SKM-1 (cell line): ENCODE measurements at regions not wholly inside any gene's neighbourhood (a gene's known extent, or its start where the extent isn't known, plus 50 kb on each side); places are given as distances from the start of the nearest gene placed in this dataset.

Experiments
- DNase-seq: peaks from one replicate; lab custom pipeline; 2025; ENCODE audit not compliant: unreplicated experiment; lab: John Stamatoyannopoulos, UW

DNA sequence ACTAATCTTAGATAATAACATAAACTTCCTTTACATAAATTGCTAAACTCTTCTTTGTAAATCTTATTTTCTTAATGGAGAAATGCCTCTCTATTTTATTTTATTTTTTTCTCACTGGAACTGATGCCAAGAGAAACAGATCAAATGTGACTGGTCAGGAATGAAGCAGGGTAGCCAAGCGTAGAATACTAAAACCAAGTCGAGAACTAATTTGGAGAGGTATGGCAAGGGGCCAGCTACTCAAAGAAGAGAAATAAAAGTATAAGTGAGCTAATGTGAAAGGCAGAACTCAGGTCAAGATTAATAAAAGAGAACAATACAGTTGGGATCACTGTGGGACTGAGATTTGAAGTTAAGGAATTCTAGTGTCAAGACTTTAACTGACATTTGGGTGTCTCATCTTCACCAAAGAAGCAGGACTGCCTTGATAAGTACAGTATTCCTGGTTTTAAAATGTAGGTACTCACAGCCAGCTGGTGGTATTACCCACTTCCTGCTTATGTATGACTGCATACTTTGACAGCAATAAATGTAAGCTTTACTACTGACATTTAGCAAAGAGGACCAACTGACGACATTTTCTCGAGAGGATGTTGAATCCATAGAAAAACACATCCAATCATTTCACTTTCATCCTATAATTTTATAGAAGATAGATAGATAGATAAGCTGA lies 1192.2 kb downstream of the EFNB2 start:
- no peak for DNase-seq

DNA sequence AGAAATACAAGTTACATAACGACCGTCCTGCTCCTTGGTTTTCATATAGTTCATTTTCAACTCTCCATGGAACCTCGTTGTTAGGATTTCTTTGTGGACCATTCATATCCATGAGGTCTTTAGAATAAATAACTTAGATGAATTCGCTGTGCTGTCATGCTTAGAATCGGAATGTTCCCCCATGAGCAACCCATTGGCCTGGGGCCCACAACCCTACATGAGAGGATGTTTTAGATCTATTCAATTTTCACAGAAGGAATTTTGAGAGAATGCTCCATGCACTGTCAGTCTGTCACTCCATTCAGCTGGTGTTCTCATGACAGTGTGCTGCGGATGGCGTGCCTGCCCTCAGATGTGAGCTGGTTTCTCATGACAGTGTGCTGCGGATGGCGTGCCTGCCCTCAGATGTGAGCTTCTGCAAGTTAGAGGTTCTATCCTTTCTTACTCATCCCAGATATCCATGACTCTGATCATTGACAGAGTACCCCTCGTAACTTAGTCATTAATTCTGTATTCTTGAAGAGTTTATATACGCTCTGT lies 1193.1 kb downstream of the EFNB2 start:
- DNase-seq: no peak

DNA sequence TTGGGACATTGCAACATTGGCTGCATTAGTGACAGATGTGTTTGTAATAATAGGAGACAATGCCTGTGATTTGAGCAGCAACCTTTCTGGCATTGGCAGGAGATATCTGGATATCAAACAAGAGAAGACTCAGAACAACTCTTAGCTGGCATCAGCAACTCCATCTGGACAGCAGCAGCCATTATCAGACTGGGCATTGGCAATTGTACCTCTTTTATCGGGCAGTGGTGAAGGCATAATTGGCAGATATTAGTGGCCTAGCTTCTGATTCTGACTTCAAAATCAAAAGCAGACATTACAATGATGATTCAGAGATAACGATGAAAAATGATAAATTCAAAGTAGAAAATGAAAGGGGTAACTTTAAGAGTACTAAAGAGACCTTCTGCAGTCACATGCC lies 1193.7 kb downstream of the EFNB2 start:
- no peak for DNase-seq

DNA sequence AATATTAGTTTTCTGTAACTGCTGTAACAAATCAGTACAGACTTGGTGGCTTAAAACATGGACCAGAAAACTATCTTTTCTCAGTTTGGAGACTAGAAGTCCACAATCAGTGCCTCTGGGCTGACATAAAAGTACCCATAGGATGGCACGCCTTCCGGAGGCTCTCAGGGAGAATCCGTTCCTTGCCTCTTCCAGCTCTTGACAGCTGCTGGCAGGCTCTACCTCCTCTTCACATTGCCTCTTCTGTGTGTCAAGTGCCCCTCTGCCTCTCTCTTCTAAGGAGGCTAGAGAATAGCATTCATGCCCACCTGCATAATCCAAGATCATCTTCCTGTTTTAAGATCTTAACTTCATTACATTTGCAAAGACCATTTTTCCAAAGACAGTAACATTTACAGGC lies 1194.2 kb downstream of the EFNB2 start:
- DNase-seq: no peak

DNA sequence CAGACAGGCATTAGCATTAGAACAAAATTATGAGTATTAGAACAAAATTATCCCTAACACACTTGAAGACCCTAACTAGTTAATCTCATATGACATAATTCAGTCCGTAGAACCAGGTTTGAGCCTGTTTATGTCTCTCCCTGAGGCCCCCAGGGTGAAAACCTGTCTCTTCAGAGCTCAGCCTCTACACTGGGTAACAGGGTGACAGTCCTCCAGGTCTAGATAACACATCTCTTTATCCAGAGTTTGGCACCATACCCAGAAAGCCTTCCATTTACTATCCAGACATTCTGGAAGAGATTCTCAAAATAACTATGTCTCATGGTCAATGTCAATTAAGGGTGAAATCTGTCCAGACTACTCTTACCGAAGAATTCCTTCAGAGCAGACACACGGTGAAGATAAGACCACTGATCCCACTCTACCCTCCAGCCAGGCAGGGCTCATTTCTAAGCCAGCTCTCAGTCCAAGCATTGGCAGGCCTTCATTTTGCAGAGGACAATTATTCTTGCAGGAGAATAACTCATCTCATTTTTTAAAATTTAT lies 1195.3 kb downstream of the EFNB2 start:
- no peak for DNase-seq

DNA sequence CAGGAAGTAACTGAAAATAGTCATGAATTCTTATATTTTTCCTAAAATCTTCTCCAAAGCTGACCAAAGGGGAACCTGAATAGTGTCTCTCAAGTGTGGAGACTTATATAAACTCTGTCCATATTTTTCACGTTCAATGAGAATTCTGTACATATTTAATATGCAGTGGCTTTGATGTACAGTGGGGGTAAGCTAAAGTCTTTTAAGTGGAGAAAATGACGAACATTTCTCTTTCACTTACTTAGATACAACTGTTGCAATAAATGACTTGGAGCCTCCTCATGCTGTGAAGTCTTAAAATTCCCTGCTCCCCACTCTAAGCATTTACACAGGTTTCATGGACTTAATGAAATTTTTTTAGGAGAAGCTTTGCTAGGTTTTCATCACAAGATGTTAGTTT lies 1196.7 kb downstream of the EFNB2 start:
- DNase-seq: no peak

DNA sequence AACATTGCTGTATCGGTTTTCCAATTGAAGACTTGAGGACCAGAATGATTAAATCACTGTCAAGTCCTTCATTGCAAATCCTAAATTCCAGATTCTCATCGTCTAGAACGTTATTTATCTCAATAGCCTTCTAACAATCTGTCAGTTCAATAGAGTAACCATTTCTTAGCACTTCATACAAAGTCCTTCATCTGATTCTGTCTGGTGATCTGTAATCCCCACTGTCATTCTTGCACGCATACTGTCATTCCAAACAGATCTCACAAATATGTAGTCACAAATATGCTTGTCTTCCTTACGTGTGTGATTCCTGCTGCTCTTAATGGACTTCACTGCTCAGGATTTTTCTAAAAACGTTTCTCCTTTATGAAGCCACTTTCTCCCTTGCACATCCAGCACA lies 1197.5 kb downstream of the EFNB2 start:
- DNase-seq: no peak

DNA sequence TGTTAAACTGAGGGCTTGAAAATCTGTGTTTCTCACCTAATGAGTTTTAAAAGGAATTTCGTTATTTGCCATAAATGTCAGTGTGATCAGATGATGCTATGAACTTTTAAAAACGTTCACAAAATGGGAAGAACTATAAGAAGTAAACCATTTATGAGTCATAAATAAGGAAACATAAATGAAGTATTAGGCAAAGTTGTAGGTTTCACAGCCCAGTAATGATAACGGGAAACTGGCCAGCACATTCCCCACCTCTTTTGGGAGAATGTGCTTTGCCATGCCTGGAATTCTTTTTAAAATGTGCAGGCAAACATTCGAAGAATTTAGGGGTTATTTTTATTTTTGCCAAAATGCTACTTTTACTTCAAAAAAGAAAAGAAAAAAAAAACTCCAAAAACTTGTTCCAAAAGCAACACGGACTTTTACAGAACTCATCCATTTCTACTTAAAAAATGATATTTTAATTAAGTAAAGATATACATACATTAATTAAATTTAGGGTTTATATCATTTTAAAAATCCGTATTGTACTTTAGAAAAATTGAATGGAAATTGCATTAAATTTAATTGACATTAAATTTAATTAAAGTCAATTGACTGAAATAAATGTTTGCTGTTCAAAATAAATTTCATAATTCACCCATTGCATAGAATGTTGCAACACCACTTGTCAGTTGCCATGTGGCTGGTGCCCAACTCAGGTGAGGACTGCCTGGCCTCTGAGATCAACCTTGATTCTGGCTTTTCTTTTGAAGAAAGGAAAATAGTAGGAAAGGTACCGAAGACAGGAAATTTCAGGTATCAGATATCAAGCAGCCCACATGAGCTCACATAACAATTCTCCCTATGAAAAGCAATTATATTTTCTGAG lies 1198.5 kb downstream of the EFNB2 start:
- DNase-seq: no peak

DNA sequence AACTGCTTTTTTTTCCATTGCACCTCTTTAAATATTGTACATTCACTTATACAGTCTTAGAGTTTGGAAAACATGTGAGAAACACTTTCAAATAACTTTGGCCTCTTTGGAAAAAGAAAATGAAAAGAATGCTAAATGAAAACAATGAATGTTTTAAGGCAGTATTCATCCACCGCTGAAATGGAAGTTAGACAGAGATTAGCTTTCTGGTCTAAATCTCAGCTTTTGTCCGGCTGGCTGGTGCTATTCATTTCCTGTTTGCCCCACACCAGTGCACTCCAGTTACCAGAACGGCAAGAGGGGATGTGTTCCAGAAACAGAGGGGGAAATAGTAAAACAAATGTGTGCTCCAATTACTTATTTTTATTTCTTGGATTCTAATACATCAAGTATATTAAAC lies 1201.3 kb downstream of the EFNB2 start:
- DNase-seq: no peak

DNA sequence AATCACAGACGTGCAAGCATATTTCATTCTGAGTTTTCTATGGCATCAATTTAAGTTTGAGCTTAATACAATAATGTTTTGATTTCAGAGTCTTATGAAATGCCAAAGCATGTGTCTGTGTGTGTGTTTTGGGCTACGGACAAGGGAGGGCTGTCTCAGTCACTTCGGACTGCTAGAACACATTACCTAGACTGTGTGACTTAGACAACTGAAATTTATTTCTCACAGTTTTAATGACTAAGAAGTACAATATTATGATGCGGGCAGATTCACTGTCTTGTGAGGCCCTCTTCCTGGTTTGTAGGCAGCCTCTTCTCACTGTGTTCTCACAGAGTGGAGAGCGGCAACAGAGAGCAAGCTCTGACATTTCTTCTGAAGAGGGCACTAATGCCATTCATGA lies 1202.0 kb downstream of the EFNB2 start:
- no peak for DNase-seq

DNA sequence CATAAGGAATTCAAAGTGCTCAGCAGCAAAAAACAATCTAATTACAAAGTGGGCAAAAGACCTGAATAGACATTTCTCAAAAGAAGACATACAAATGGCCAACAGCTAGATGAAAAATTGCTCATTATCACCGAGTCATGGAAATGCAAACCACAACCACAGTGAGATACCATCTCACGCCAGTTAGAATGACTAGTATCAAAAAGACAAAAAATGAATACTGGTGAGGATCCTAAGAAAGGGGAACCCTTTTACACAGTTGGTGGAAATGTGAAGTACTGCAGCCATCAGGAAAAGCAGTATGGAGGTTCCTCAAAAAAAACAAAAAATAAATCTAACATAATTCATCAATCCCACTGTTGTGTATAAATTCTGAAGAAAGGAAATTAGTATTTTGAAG lies 1206.1 kb downstream of the EFNB2 start:
- no peak for DNase-seq

DNA sequence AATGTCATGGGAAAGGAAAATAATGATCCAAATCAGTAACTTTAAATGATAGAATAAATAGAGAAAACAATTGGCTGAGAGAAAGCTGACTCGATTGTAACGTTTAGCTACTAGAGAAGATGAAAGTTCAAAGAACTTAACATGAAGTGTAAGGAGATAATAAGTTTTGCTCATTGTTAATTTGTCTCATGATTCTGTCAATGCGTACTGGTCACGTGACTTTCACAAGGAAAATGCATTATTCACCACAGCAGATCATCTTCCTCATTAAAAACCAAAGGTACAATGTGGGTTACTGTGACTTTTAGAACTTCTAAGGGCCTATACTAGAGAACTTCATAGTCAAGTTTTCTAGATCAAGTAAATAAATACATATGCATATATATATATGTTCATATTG lies 1207.2 kb downstream of the EFNB2 start:
- DNase-seq: no peak

DNA sequence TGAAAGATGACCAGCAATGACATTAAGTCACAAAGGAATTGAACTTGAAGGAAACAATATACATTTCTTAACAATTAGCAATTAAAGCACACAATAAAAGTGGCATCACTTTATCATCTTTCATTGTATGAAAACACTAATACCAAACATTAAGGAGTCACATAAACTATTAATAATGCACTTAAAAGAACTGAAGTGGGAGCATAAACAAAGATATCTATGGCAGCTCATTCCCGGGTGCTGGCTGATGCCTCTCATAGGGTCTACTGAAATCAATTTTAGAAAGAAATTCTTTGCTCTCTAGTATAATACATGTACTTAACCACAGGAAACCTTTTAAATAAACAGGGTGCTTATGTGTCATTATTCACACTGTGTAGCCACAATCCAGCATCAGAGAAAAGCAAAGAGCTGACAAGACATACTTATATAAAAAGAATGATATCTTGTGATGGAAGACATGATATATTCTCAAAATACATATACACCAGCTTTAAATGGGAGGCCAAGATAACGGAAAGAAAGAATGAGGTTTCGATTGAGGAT lies 1207.8 kb downstream of the EFNB2 start:
- DNase-seq: no peak

DNA sequence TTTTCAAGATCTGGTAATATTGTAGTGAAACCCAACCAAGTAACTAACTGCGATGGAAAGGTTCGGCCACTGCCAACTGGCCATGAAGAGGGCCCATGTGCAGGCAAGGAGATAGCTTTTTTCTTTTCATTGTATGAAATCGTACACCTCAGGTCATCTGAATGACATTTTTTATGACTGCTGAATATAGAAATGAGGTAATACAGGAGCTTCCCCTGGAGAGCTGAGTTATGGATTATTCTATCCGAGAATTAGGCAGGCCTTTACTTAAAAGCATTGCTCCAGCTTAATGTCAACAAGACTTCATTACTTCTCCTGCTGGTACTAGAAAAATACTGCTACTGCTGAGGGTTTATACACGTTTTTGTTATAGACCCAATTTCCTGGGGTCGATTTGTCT lies 1215.6 kb downstream of the EFNB2 start:
- DNase-seq: no peak

DNA sequence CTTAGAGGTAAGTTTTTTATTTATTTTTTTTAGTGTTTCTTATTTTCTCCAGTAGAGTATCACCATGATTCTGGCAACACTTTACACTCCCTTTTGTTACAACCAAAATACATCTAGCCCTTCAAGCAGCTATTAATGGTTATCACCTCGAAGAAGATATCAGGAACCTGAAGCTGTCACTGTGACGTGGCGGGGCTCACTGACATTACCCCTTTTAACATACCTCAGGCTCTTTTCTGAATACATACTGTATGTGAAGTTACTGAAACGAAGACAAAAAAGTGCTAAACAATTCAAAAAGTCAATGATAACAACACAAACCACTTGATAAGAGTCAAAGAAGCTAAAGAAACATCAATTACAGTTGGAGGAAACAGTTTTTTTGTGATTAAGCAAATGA lies 1218.7 kb downstream of the EFNB2 start:
- no peak for DNase-seq

DNA sequence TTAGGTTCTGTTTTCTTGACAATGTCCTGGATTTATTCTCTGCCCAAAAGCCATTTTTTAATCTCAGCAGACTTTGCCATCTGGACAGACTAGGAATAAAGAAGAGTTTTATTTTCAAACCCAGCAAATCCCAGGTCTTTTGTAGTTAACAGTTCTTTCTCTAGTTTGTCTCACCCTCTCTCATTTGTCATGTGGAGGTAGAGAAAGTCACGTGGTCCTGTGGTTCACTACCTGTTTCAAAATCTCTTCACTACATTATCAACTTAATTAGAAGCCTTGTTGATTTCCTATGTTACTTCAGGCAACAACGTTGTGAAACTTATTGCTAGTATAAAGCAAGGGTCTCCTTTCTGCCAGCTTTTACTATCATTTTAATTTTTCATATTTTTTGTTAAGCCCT lies 1222.6 kb downstream of the EFNB2 start:
- no peak for DNase-seq

DNA sequence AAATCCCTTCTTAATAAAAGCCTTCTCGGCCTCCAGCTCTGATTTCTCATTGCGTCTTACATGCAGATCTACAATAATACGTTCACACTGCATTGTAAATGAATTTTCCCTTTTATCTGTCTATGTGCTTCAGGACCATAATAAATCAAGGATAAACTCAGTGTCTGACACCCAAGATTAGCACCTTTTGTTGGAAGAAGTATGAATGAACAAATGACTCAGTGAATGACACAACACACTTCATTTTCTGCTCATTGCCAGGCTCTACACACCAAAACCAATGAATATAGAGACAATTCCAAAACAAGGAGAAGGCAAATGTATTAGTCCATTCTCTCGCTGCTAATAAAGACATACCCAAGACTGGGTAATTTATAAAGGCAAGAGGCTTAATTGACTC lies 1224.4 kb downstream of the EFNB2 start:
- DNase-seq: no peak

DNA sequence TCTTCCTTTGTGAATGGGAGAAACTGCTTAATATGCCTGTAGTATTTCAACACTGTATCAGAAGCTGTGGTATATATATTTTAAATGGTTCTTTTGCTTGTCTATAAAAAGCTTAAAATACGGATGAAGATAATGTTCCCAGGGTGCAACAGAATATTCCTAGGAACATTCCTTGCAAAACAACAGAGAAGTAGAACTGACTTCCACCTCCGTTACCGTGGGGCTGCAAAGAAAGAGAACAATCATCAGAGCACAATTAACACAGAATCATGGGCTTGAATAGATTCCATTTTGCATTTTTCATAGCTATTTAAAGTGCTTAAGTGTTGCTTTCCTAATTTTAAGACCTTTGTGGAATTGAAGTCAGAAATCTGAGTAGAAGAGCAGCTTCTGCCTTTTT lies 1227.7 kb downstream of the EFNB2 start:
- DNase-seq: no peak

DNA sequence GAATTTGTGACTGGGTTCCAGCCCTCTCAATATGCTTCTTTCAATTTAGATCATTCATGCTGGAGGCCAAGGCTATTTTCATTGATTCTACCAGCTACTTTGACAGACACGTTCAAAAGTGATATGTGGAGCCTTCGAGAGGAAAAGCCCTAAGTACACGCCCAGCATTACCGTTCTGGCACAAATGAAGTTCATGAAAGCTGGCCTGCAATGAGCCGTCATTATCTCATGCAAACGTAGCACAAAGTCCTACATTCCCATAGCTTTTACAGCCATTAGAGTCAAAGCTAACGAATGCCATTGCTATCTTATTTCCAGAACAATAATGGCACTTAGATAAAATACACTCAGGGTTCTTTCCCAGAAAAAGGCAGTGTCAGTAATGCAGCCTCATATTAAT lies 1237.6 kb downstream of the EFNB2 start:
- DNase-seq: no peak

DNA sequence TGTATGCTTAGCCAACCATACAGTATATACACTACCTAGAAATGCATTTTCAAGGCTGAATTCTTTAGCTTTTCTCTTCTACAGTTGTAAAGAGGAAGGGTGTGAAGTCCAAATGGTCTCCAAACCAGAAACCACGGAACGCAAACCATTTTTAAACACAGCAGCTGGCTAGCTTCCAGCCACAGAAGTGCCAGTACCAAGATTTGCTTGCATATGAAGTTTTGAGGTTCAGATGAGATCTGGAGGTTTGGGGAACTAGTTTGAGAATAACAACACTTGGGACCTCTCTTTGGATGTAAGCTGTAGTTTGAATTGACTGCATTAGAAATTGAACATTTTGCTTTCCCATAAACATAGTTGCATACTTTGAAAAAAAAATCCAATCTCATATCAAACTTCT lies 1243.5 kb downstream of the EFNB2 start:
- no peak for DNase-seq

DNA sequence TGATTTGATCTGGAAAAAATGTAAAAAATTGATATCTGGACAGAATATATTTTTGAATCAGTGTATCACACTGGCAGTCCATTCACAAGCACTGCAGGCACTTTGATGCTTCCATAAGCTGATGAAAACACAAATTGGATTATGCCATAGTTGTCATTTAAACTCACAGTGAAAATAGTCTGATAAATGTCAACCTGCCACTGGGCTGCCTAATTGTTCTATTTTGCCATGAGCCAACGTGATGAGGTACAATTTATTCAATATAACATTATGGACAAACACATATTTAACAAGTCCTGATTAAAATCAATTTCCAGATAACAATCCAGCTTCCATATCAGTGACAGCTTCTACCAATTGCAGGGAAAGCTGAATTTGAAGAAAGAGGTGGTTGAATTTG lies 1244.9 kb downstream of the EFNB2 start:
- no peak for DNase-seq

DNA sequence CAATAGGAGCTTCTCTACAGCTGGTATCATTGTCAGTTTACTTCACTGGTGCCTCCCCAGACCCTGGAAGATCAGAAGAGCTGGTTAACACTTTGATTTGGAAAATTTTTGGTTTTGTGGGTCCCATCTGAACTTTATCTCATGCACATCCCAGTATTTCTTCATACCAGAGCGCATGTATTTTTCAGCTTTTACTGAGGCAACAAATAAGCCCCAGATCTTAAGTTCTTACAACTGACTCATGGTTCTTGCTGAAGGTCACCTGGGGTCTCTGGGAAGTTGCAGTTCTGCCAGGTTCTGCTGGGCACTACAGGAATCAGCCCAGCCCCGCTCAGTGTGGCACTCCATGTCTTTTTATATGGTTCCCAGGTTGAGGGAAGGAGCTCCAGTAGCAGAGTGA lies 1249.9 kb downstream of the EFNB2 start:
- no peak for DNase-seq
